Body of pancreas (tissue), 4 donors: ENCODE measurements at regions not wholly inside any gene's neighbourhood (a gene's known extent, or its start where the extent isn't known, plus 50 kb on each side); places are given as distances from the start of the nearest gene placed in this dataset.

ENCODE experiments used
- POLR2A ChIP-seq, 3 donors: fragments of 450-650 bp; IDR thresholded peaks; one replicate each; pipeline ENCODE4 v1.6.1; 2016; ENCODE audit warnings: antibody characterized with exemption in 3 of 3, mild to moderate bottlenecking in 2 of 3
- TF ChIP-seq, protein P1 (sequence below), 7 experiments: fragments of 450-650 bp in 4 of 7; fragments of 200-600 bp in 3 of 7; sonication (generic) in 3 of 7; IDR thresholded peaks; one replicate each; pipeline ENCODE4 v1.5.1; 2016 to 2019; ENCODE audit warnings: antibody characterized with exemption in 7 of 7

DNA sequence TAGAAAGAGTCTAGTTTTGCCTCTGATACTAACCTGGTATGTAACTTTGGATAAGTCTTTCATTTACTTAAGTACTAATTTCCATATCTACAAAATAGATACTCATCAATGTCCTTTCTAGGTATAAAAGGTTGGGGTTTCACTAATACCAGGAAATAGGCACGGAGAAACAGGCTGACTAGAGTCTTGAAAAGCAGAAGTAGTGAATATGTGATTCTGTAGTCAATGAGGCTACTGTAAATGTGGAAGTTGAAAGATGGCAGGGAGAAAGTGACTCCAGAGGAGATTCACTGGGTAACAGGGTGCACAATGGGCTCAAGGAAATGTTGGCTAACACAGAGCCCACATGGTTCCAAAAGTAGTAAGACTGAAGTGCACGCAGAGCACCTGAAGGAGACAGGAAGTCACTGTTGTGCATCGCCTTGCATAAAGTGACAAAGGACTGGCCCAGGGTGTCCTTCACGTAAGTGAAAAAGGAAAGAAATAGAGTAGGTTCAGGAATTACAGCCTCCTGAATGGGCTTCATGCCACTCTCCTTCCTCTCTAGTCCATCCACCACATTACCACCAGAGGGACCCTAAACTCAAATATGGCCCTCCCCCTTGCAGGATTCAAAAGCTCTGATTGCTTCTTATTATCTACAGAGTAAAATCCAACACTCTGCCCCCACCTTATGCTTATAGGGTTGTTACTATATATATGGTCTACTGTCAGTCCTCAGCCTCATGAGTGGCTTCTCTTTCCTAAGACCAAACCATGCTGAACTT is 288.0 kb upstream of the SMARCA2 start:
- TF ChIP-seq, protein P1, sequence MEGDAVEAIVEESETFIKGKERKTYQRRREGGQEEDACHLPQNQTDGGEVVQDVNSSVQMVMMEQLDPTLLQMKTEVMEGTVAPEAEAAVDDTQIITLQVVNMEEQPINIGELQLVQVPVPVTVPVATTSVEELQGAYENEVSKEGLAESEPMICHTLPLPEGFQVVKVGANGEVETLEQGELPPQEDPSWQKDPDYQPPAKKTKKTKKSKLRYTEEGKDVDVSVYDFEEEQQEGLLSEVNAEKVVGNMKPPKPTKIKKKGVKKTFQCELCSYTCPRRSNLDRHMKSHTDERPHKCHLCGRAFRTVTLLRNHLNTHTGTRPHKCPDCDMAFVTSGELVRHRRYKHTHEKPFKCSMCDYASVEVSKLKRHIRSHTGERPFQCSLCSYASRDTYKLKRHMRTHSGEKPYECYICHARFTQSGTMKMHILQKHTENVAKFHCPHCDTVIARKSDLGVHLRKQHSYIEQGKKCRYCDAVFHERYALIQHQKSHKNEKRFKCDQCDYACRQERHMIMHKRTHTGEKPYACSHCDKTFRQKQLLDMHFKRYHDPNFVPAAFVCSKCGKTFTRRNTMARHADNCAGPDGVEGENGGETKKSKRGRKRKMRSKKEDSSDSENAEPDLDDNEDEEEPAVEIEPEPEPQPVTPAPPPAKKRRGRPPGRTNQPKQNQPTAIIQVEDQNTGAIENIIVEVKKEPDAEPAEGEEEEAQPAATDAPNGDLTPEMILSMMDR (IDR thresholded peaks at IDR 0.05): peak in 1 of 7 experiments; percentile 7
- no peak for TF ChIP-seq POLR2A (IDR thresholded peaks at IDR 0.05)
